ENCODE measurements at regions not wholly inside any gene's neighbourhood (a gene's known extent, or its start where the extent isn't known, plus 50 kb on each side); places are given as distances from the start of the nearest gene placed in this dataset.

DNA sequence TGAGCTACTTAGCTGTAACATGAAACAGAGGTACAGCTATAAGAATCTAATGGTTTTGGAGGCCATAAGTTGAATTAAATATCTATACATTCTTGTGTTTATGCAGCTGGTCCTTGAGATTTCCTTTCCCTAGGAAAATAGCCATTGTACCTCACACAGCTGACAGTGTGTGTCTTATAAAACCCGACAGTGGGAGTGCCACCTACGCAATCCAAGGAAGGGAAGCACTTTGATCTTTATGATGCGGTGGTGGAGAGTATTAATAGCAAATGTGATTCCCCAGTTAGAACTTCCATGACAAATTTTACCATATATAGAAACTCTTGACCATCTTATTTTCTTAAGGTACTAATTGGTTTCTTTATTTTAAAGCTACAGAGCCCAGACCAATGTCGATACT lies 149.5 kb downstream of the TMEM200A start:
- FAIRE-seq (no peak), DNase-seq (ENCODE audit: low read depth, low spot score) (no peak)
- Histone ChIP-seq H3K36me3 (ENCODE audit: control insufficient read depth in 2 of 2, extremely low read depth in 1 of 2, insufficient read depth in 2 of 2, low read length in 2 of 2) (no peaks in the 10 kb centered on the region), H4K20me1 (replicated peaks; ENCODE audit: control insufficient read depth, extremely low read depth, insufficient read depth, low read length) (no peaks in the 10 kb centered on the region), H2AFZ (ENCODE audit: low read depth, low read length) (no peak overlapping the region), H3K4me3 (replicated peaks in 1 of 3; ENCODE audit: insufficient read depth in 1 of 3, low read depth in 1 of 3, low read length in 3 of 3) (no peak overlapping the region), H3K9ac (replicated peaks; ENCODE audit: extremely low read depth, insufficient read depth, low read length) (no peak overlapping the region), H3K27ac (ENCODE audit: insufficient read depth, low read depth, low read length) (no peak overlapping the region), H3K9me3 (replicated peaks; ENCODE audit: control insufficient read depth, insufficient read depth, low read length) (no peaks in the 10 kb centered on the region), H3K4me1 (ENCODE audit: control insufficient read depth, extremely low read depth, insufficient read depth, low read length) (no peaks in the 10 kb centered on the region), H3K4me2 (ENCODE audit: insufficient read depth, low read length) (no peak overlapping the region), H3K79me2 (ENCODE audit: control insufficient read depth, insufficient read depth, low read length) (no peaks in the 10 kb centered on the region), H3K27me3 (ENCODE audit: control insufficient read depth in 2 of 2, insufficient read depth in 2 of 2, low read length in 2 of 2) (peaks cover 0 to 1% of the 10 kb centered on the region in 2 experiments), H3K9me1 (replicated peaks; ENCODE audit: control insufficient read depth, extremely low read depth, insufficient read depth, low read length) (no peaks in the 10 kb centered on the region)
- ChIA-PET CTCF (no interaction called here), POLR2A (no interaction called here)
- TF ChIP-seq MYC (IDR thresholded peaks at IDR 0.05; ENCODE audit: low read depth, low read length) (no peak), JUN (IDR thresholded peaks at IDR 0.05; ENCODE audit: borderline replicate concordance, insufficient read depth, insufficient read length, low read depth) (no peak), CTCF (IDR thresholded peaks at IDR 0.05; ENCODE audit: extremely low read depth in 1 of 2, insufficient read depth in 1 of 2, low read depth in 1 of 2, low read length in 2 of 2) (no peak), FOS (IDR thresholded peaks at IDR 0.05; ENCODE audit: borderline replicate concordance, insufficient read depth, low read length) (no peak)
- intact Hi-C loops (cut with micrococcal nuclease) (no loop called here), dilution Hi-C loops (cut with MboI; ENCODE audit: extremely low pct_ligation_motif_present, low sequenced_read_pairs) (no loop called here)
- BruUV-seq (replicated peaks): no TSS peak

- H3K9ac ChIP-seq (replicated peaks; ENCODE audit: extremely low read depth, insufficient read depth, low read length): no peak overlapping the region
- POLR2A ChIA-PET: no interaction called here
- no peak overlapping the region for H2AFZ ChIP-seq (ENCODE audit: low read depth, low read length)
- H3K4me1 ChIP-seq (ENCODE audit: control insufficient read depth, extremely low read depth, insufficient read depth, low read length): no peaks in the 10 kb centered on the region
- CTCF ChIA-PET: no interaction called here
- H3K27ac ChIP-seq (ENCODE audit: insufficient read depth, low read depth, low read length): no peak overlapping the region
- H3K36me3 ChIP-seq (ENCODE audit: control insufficient read depth in 2 of 2, extremely low read depth in 1 of 2, insufficient read depth in 2 of 2, low read length in 2 of 2): no peaks in the 10 kb centered on the region
- H3K9me3 ChIP-seq (replicated peaks; ENCODE audit: control insufficient read depth, insufficient read depth, low read length): no peaks in the 10 kb centered on the region
- no peaks in the 10 kb centered on the region for H3K9me1 ChIP-seq (replicated peaks; ENCODE audit: control insufficient read depth, extremely low read depth, insufficient read depth, low read length)
- H3K4me2 ChIP-seq (ENCODE audit: insufficient read depth, low read length): no peak overlapping the region
- intact Hi-C loops (cut with micrococcal nuclease) (no loop called here), dilution Hi-C loops (cut with MboI; ENCODE audit: extremely low pct_ligation_motif_present, low sequenced_read_pairs) (no loop called here)
- no peak for TF ChIP-seq POLR2AphosphoS5 (IDR thresholded peaks at IDR 0.05; ENCODE audit: insufficient read depth, low read depth, low read length)
- DNase-seq (ENCODE audit: low read depth, low spot score) (no peak), FAIRE-seq (no peak)
- peaks cover 0 to 1% of the 10 kb centered on the region in 2 experiments for H3K27me3 ChIP-seq (ENCODE audit: control insufficient read depth in 2 of 2, insufficient read depth in 2 of 2, low read length in 2 of 2)
- no peak overlapping the region for H3K4me3 ChIP-seq (replicated peaks in 1 of 3; ENCODE audit: insufficient read depth in 1 of 3, low read depth in 1 of 3, low read length in 3 of 3)
- no peaks in the 10 kb centered on the region for H3K79me2 ChIP-seq (ENCODE audit: control insufficient read depth, insufficient read depth, low read length)
- H4K20me1 ChIP-seq (replicated peaks; ENCODE audit: control insufficient read depth, extremely low read depth, insufficient read depth, low read length): no peaks in the 10 kb centered on the region
- BruUV-seq (replicated peaks): no TSS peak
Observed at GRCh38 chr6:130516604-130517003, 150.8 kb downstream of the TMEM200A start.

Data from endothelial cell of umbilical vein (primary cell).